ENCODE measurements at regions not wholly inside any gene's neighbourhood (a gene's known extent, or its start where the extent isn't known, plus 50 kb on each side); places are given as distances from the start of the nearest gene placed in this dataset.

GRCh38 chr21:31557421-31558188 lies 101.9 kb upstream of the SOD1 start (continued):
- no peak for TF ChIP-seq ATF2 (IDR thresholded peaks at IDR 0.05; ENCODE audit: low read length)
- TF ChIP-seq USF2 (IDR thresholded peaks at IDR 0.05; ENCODE audit: low read length) = no peak
- no peak for TF ChIP-seq TCF12 (IDR thresholded peaks at IDR 0.05; ENCODE audit: low read depth, low read length)
- TF ChIP-seq KDM1A (IDR thresholded peaks at IDR 0.05; ENCODE audit: borderline replicate concordance, low read length) = peak; percentile 97
- TF ChIP-seq RNF2 (IDR thresholded peaks at IDR 0.05; ENCODE audit: borderline replicate concordance, low read depth, low read length, missing control alignments, poor library complexity, severe bottlenecking) = no peak
- TF ChIP-seq CHD7 (IDR thresholded peaks at IDR 0.05; ENCODE audit: insufficient replicate concordance, low read length) = no peak
- TF ChIP-seq SP2 (IDR thresholded peaks at IDR 0.05; ENCODE audit: low read length) = no peak
